ENCODE measurements at regions not wholly inside any gene's neighbourhood (a gene's known extent, or its start where the extent isn't known, plus 50 kb on each side); places are given as distances from the start of the nearest gene placed in this dataset.

GRCh38 chr5:101142102-101142501 lies 239.0 kb upstream of the ST8SIA4 start:
- no peak for DNase-seq (ENCODE audit: low read depth in 1 of 2, low spot score in 1 of 2)
- Histone ChIP-seq H3K27ac (no peak overlapping the region), H3K36me3 (no peaks in the 10 kb centered on the region), H3K4me3 (no peak overlapping the region), H3K27me3 (no peaks in the 10 kb centered on the region), H3K9me3 (ENCODE audit: low read depth) (no peaks in the 10 kb centered on the region), H3K4me1 (ENCODE audit: low read depth) (no peaks in the 10 kb centered on the region)
- TF ChIP-seq CTCF (IDR thresholded peaks at IDR 0.05; ENCODE audit: low read depth, low read length), result no peak

- Histone ChIP-seq H3K9me3 (ENCODE audit: low read depth) (no peaks in the 10 kb centered on the region), H3K4me3 (no peak overlapping the region), H3K27me3 (no peaks in the 10 kb centered on the region), H3K4me1 (ENCODE audit: low read depth) (no peaks in the 10 kb centered on the region), H3K27ac (no peak overlapping the region), H3K36me3 (no peaks in the 10 kb centered on the region)
- TF ChIP-seq CTCF (IDR thresholded peaks at IDR 0.05; ENCODE audit: low read depth, low read length), result no peak
- DNase-seq (ENCODE audit: low read depth in 1 of 2, low spot score in 1 of 2), result no peak
These were observed 233.4 kb upstream of the ST8SIA4 start for GRCh38 chr5:101136454-101136853.

- Histone ChIP-seq H3K36me3 (no peaks in the 10 kb centered on the region), H3K27me3 (no peaks in the 10 kb centered on the region), H3K4me3 (no peak overlapping the region), H3K9me3 (ENCODE audit: low read depth) (no peaks in the 10 kb centered on the region), H3K27ac (no peak overlapping the region), H3K4me1 (ENCODE audit: low read depth) (no peaks in the 10 kb centered on the region)
- no peak for TF ChIP-seq CTCF (IDR thresholded peaks at IDR 0.05; ENCODE audit: low read depth, low read length)
- no peak for DNase-seq (ENCODE audit: low read depth in 1 of 2, low spot score in 1 of 2)
These were observed 220.3 kb upstream of the ST8SIA4 start for GRCh38 chr5:101123363-101123762.

GRCh38 chr5:101112645-101113044 lies 209.6 kb upstream of the ST8SIA4 start:
- Histone ChIP-seq H3K4me3 (no peak overlapping the region), H3K27me3 (no peaks in the 10 kb centered on the region), H3K9me3 (ENCODE audit: low read depth) (no peaks in the 10 kb centered on the region), H3K27ac (no peak overlapping the region), H3K4me1 (ENCODE audit: low read depth) (no peaks in the 10 kb centered on the region), H3K36me3 (no peaks in the 10 kb centered on the region)
- DNase-seq (ENCODE audit: low read depth in 1 of 2, low spot score in 1 of 2), result no peak
- TF ChIP-seq CTCF (IDR thresholded peaks at IDR 0.05; ENCODE audit: low read depth, low read length), result no peak

- Histone ChIP-seq H3K36me3 (no peaks in the 10 kb centered on the region), H3K4me1 (ENCODE audit: low read depth) (no peaks in the 10 kb centered on the region), H3K27ac (no peak overlapping the region), H3K4me3 (no peak overlapping the region), H3K27me3 (no peaks in the 10 kb centered on the region), H3K9me3 (ENCODE audit: low read depth) (no peaks in the 10 kb centered on the region)
- no peak for TF ChIP-seq CTCF (IDR thresholded peaks at IDR 0.05; ENCODE audit: low read depth, low read length)
- DNase-seq (ENCODE audit: low read depth in 1 of 2, low spot score in 1 of 2), result no peak
These were observed 200.8 kb upstream of the ST8SIA4 start for GRCh38 chr5:101103874-101104273.

GRCh38 chr5:101102506-101102905 lies 199.4 kb upstream of the ST8SIA4 start:
- no peak for TF ChIP-seq CTCF (IDR thresholded peaks at IDR 0.05; ENCODE audit: low read depth, low read length)
- H3K4me1 ChIP-seq (ENCODE audit: low read depth), result no peaks in the 10 kb centered on the region
- no peak for DNase-seq (ENCODE audit: low read depth in 1 of 2, low spot score in 1 of 2)
- no peaks in the 10 kb centered on the region for H3K27me3 ChIP-seq
- H3K36me3 ChIP-seq, result no peaks in the 10 kb centered on the region
- H3K27ac ChIP-seq, result no peak overlapping the region
- H3K9me3 ChIP-seq (ENCODE audit: low read depth), result no peaks in the 10 kb centered on the region
- no peak overlapping the region for H3K4me3 ChIP-seq

All from cardiac muscle cell (in vitro differentiated cells and primary cell).